Dermis blood vessel endothelial cell (primary cell): ENCODE measurements at regions not wholly inside any gene's neighbourhood (a gene's known extent, or its start where the extent isn't known, plus 50 kb on each side); places are given as distances from the start of the nearest gene placed in this dataset.
"Not testable (repeated sequence)": the region's sequence is repeated elsewhere in the genome, so short reads cannot be mapped to it uniquely, and the experiment has no call there.

Experiments
- DNase-seq: peaks from one replicate; pipeline ENCODE4 v3.0.0; 2010

- DNase-seq = no peak
Observed at GRCh38 chr1:173257805-173258204, 50.7 kb upstream of the TNFSF4 start.

- no peak for DNase-seq
Observed at GRCh38 chr1:173258479-173259264, 51.5 kb upstream of the TNFSF4 start.

GRCh38 chr1:173260329-173260728 lies 53.2 kb upstream of the TNFSF4 start:
- not testable (repeated sequence) for DNase-seq

GRCh38 chr1:173266841-173267240 lies 59.7 kb upstream of the TNFSF4 start:
- no peak for DNase-seq

- no peak for DNase-seq
Observed at GRCh38 chr1:173267453-173267945, 60.4 kb upstream of the TNFSF4 start.

- DNase-seq = no peak
Observed at GRCh38 chr1:173268261-173268660, 61.1 kb upstream of the TNFSF4 start.

- DNase-seq = no peak
Observed at GRCh38 chr1:173268786-173269277, 61.7 kb upstream of the TNFSF4 start.

GRCh38 chr1:173269490-173270230 lies 62.5 kb upstream of the TNFSF4 start:
- peak; percentile 11 for DNase-seq

GRCh38 chr1:173270243-173270642 lies 63.1 kb upstream of the TNFSF4 start:
- no peak for DNase-seq

- DNase-seq = not testable (repeated sequence)
Observed at GRCh38 chr1:173271021-173271420, 63.9 kb upstream of the TNFSF4 start.

GRCh38 chr1:173275496-173275895 lies 68.4 kb upstream of the TNFSF4 start:
- no peak for DNase-seq

GRCh38 chr1:173276922-173277800 lies 70.0 kb upstream of the TNFSF4 start:
- DNase-seq = no peak

GRCh38 chr1:173280899-173281660 lies 73.9 kb upstream of the TNFSF4 start:
- DNase-seq = no peak

- DNase-seq = no peak
Observed at GRCh38 chr1:173285048-173285447, 77.9 kb upstream of the TNFSF4 start.

- DNase-seq = no peak
Observed at GRCh38 chr1:173287785-173288184, 80.7 kb upstream of the TNFSF4 start.

- DNase-seq = no peak
Observed at GRCh38 chr1:173293756-173294155, 86.6 kb upstream of the TNFSF4 start.

GRCh38 chr1:173294843-173295242 lies 87.7 kb upstream of the TNFSF4 start:
- DNase-seq = no peak

GRCh38 chr1:173295391-173295790 lies 88.3 kb upstream of the TNFSF4 start:
- no peak for DNase-seq

GRCh38 chr1:173295995-173296394 lies 88.9 kb upstream of the TNFSF4 start:
- no peak for DNase-seq

- no peak for DNase-seq
Observed at GRCh38 chr1:173297798-173298391, 90.8 kb upstream of the TNFSF4 start.
